Cardiac fibroblast (primary cell): ENCODE measurements at regions not wholly inside any gene's neighbourhood (a gene's known extent, or its start where the extent isn't known, plus 50 kb on each side); places are given as distances from the start of the nearest gene placed in this dataset.
A peak's percentile ranks its signal among the peaks of the same experiment; 100 is the strongest.

Experiments
- DNase-seq, 2 donors: peaks; one replicate each; pipeline versions ENCODE4 v3.0.0 to v3.0.0-alpha.2; 2010; ENCODE audit warnings: low read depth in 2 of 2
- H3K4me3 ChIP-seq, 2 donors: replicated peaks in 1 of 2; 1 replicate in 1 of 2; 2 replicates in 1 of 2; pipeline ENCODE4 v1.5.1; 2011; ENCODE audit warnings: low read depth in 2 of 2, low read length in 2 of 2, mild to moderate bottlenecking in 2 of 2, moderate library complexity in 1 of 2
- CTCF ChIP-seq: IDR thresholded peaks from one replicate; pipeline ENCODE4 v1.5.1; 2011; ENCODE audit warnings: low read depth, mild to moderate bottlenecking, low read length, inconsistent platforms

GRCh38 chr2:181371195-181371594, 86.0 kb upstream of the ITGA4 start:
- H3K4me3 ChIP-seq = no peak overlapping the region
- no peak for DNase-seq
- TF ChIP-seq CTCF = no peak

GRCh38 chr2:181371782-181372645, 85.2 kb upstream of the ITGA4 start:
- H3K4me3 ChIP-seq = no peak overlapping the region
- peak; percentile 33 to 65 for DNase-seq
- TF ChIP-seq CTCF = no peak

- no peak for TF ChIP-seq CTCF
- H3K4me3 ChIP-seq = no peak overlapping the region
- DNase-seq = no peak
These were observed 84.5 kb upstream of the ITGA4 start for GRCh38 chr2:181372646-181373040.

GRCh38 chr2:181374781-181375675, 82.2 kb upstream of the ITGA4 start:
- DNase-seq = no peak
- no peak for TF ChIP-seq CTCF
- H3K4me3 ChIP-seq = no peak overlapping the region

GRCh38 chr2:181376442-181376841, 80.7 kb upstream of the ITGA4 start:
- TF ChIP-seq CTCF = no peak
- H3K4me3 ChIP-seq = no peak overlapping the region
- no peak for DNase-seq

GRCh38 chr2:181376999-181377398, 80.2 kb upstream of the ITGA4 start:
- H3K4me3 ChIP-seq = no peak overlapping the region
- DNase-seq = no peak
- no peak for TF ChIP-seq CTCF
